KMS-11 (cell line): ENCODE measurements at regions not wholly inside any gene's neighbourhood (a gene's known extent, or its start where the extent isn't known, plus 50 kb on each side); places are given as distances from the start of the nearest gene placed in this dataset.

Experiments
- H2AFZ ChIP-seq: fragments of 200-600 bp; sonication (generic); 2 replicates; pipeline ENCODE4 v1.6.1; 2016; ENCODE audit warnings: antibody characterized with exemption, mixed run types, low read depth
- H3K27ac ChIP-seq: fragments of 200-600 bp; sonication (generic); 2 replicates; pipeline ENCODE4 v1.6.1; 2016; ENCODE audit warnings: mild to moderate bottlenecking, mixed run types
- H3K27me3 ChIP-seq: fragments of 200-600 bp; sonication (generic); 2 replicates; pipeline ENCODE4 v1.6.1; 2017; ENCODE audit warnings: mild to moderate bottlenecking, low read depth, mixed run types, moderate library complexity; ENCODE audit not compliant: insufficient read depth
- H3K36me3 ChIP-seq: fragments of 200-600 bp; sonication (generic); 2 replicates; pipeline ENCODE4 v1.6.1; 2017; ENCODE audit warnings: mild to moderate bottlenecking, mixed run types; ENCODE audit not compliant: insufficient read depth
- H3K4me1 ChIP-seq: fragments of 200-600 bp; sonication (generic); 2 replicates; pipeline ENCODE4 v1.6.1; 2016; ENCODE audit warnings: mild to moderate bottlenecking, low read depth, mixed run types; ENCODE audit not compliant: poor library complexity, severe bottlenecking
- H3K4me2 ChIP-seq: fragments of 200-600 bp; sonication (generic); 2 replicates; pipeline ENCODE4 v1.7.0; 2016; ENCODE audit warnings: mild to moderate bottlenecking, mixed run types
- H3K4me3 ChIP-seq: fragments of 200-600 bp; sonication (generic); IDR thresholded peaks from 2 replicates; pipeline ENCODE4 v1.6.1; 2017; ENCODE audit warnings: low read depth, low read length, mixed read lengths; ENCODE audit not compliant: insufficient read depth
- H3K79me2 ChIP-seq: fragments of 200-600 bp; sonication (generic); 2 replicates; pipeline ENCODE4 v1.6.1; 2016; ENCODE audit warnings: low read depth, mixed run types; ENCODE audit not compliant: insufficient read depth
- H3K9ac ChIP-seq: fragments of 200-600 bp; sonication (generic); 2 replicates; pipeline ENCODE4 v1.6.1; 2016; ENCODE audit warnings: mild to moderate bottlenecking, mixed run types
- H4K20me1 ChIP-seq: fragments of 200-600 bp; sonication (generic); 2 replicates; pipeline ENCODE4 v1.6.1; 2016; ENCODE audit warnings: mild to moderate bottlenecking, mixed run types; ENCODE audit not compliant: insufficient read depth
- TF ChIP-seq, protein P1 (sequence below): fragments of 200-600 bp; sonication (generic); conservative IDR thresholded peaks from 2 replicates; pipeline ENCODE4 v1.6.1; 2017; ENCODE audit warnings: low read depth, mild to moderate bottlenecking, antibody characterized with exemption, low read length, moderate library complexity, mixed read lengths

DNA sequence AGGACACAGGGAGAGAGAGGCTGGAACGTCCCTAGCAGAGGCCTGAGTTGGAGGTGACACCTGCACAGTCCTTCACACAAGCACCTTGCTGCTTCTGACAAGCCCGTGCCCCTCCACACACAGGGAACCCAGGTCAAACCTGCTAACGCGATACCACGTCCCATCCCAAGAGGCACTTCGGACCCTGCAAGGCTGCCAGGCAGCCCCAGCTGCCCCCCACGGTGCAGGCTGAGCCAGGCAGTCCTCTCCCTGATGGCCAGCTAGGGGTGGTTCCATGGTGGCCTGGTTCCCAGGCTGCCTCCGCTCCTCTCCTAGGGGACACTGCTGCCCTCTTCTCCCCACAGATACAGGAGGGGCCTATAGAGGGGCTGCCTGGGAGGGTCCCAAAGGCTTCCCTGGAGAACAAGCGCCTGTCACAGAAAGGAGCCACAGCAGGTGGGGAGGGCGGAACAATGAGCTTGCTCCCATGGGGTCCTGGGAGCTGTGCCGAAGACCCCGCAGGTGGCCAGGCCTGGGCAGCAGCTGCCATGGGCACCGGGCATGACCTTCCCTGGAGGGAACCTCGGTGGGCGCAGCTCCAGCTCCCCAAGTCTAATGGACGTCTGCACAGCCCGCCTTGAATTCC, 434.2 kb upstream of the MYT1L start:
- Histone ChIP-seq H3K4me2 (no peak overlapping the region), H2AFZ (no peak overlapping the region), H3K79me2 (no peaks in the 10 kb centered on the region), H3K4me3 (no peak overlapping the region), H4K20me1 (no peaks in the 10 kb centered on the region), H3K4me1 (no peaks in the 10 kb centered on the region), H3K36me3 (no peaks in the 10 kb centered on the region), H3K27me3 (no peaks in the 10 kb centered on the region), H3K27ac (no peak overlapping the region), H3K9ac (no peak overlapping the region)
- TF ChIP-seq, protein P1, sequence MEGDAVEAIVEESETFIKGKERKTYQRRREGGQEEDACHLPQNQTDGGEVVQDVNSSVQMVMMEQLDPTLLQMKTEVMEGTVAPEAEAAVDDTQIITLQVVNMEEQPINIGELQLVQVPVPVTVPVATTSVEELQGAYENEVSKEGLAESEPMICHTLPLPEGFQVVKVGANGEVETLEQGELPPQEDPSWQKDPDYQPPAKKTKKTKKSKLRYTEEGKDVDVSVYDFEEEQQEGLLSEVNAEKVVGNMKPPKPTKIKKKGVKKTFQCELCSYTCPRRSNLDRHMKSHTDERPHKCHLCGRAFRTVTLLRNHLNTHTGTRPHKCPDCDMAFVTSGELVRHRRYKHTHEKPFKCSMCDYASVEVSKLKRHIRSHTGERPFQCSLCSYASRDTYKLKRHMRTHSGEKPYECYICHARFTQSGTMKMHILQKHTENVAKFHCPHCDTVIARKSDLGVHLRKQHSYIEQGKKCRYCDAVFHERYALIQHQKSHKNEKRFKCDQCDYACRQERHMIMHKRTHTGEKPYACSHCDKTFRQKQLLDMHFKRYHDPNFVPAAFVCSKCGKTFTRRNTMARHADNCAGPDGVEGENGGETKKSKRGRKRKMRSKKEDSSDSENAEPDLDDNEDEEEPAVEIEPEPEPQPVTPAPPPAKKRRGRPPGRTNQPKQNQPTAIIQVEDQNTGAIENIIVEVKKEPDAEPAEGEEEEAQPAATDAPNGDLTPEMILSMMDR: no peak

DNA sequence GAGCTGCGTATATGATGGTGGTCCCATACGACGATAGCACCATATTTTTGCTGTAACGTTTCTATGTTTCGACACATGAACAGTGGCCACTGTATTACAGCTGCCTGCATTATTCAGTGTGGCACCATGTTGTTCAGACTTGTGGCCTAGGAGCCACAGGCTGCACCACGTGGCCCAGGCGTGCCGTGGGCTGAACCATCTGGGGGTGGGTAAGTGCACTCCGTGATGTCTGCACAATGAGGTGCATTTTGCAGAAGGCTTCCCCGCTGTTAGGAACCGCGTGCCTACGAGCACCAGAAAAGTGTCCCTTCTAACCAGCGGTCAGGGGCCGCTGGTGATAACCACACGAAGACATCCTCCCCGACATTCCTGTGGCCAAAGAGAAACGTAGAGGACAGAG, 433.7 kb upstream of the MYT1L start:
- H3K27ac ChIP-seq: no peak overlapping the region
- no peak overlapping the region for H3K4me2 ChIP-seq
- H3K79me2 ChIP-seq: no peaks in the 10 kb centered on the region
- H3K4me1 ChIP-seq: no peaks in the 10 kb centered on the region
- no peaks in the 10 kb centered on the region for H3K27me3 ChIP-seq
- no peak overlapping the region for H2AFZ ChIP-seq
- H3K9ac ChIP-seq: no peak overlapping the region
- H3K4me3 ChIP-seq: no peak overlapping the region
- no peaks in the 10 kb centered on the region for H3K36me3 ChIP-seq
- TF ChIP-seq, protein P1: no peak
- H4K20me1 ChIP-seq: no peaks in the 10 kb centered on the region

DNA sequence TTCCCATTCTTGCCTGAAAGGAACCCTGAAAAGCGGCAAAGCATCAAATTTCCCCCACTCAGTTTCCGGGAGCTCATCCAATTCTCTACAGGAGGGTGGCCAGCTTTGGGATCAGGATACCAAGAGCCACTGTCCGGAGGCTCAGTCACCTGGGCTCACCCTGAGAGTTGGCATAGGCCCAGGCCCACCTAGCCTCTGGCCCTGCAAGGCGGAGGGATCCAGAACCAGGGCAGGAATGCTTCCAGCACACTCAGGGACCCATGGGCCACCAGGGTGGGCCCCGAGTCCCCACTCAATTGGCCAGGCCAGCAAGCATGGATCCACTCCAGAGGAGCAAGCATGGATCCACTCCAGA, 432.9 kb upstream of the MYT1L start:
- no peaks in the 10 kb centered on the region for H3K27me3 ChIP-seq
- no peaks in the 10 kb centered on the region for H4K20me1 ChIP-seq
- no peaks in the 10 kb centered on the region for H3K4me1 ChIP-seq
- H3K79me2 ChIP-seq: no peaks in the 10 kb centered on the region
- no peak overlapping the region for H3K4me3 ChIP-seq
- H3K36me3 ChIP-seq: no peaks in the 10 kb centered on the region
- H3K9ac ChIP-seq: no peak overlapping the region
- H3K4me2 ChIP-seq: no peak overlapping the region
- H3K27ac ChIP-seq: no peak overlapping the region
- H2AFZ ChIP-seq: no peak overlapping the region
- TF ChIP-seq, protein P1: no peak

DNA sequence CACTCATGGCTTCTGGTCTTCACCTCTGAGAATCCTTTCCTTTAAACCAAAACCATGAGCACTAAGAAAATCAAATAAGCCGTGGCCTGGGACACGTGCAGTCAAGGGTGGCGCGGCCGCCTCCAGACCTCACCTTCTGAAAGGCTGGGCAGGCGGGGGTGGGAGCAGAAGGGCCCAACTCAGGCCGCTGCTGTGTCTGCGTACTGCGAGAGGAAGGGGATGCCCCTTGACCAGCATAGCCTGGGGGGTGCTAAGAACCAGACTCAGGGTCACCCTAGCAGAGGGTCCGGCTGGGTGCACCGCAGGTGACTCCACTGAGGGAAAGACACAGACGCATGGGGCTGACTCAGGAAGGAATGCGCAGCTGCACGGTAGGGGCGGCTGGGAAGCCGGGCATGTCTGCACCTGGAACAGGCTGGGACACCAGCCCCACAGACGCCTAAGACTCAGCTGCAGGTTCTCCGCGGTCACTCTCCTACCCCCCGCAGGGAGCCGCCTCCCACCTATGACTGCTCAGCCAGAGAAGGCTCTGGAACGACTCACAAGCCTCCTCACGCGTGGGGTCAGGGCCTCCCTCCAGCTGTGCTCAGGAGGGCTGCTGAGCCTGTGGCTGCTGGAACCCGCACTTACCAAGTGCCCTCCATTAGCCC, 432.4 kb upstream of the MYT1L start:
- Histone ChIP-seq H3K27ac (no peak overlapping the region), H2AFZ (no peak overlapping the region), H3K9ac (no peak overlapping the region), H3K4me2 (no peak overlapping the region), H3K36me3 (no peaks in the 10 kb centered on the region), H3K79me2 (no peaks in the 10 kb centered on the region), H3K4me3 (no peak overlapping the region), H4K20me1 (no peaks in the 10 kb centered on the region), H3K4me1 (no peaks in the 10 kb centered on the region), H3K27me3 (no peaks in the 10 kb centered on the region)
- TF ChIP-seq, protein P1: no peak
